Tibial nerve (tissue), 4 donors: ENCODE measurements at regions not wholly inside any gene's neighbourhood (a gene's known extent, or its start where the extent isn't known, plus 50 kb on each side); places are given as distances from the start of the nearest gene placed in this dataset.

Experiments used
- DNase-seq, 2 donors: peaks; one replicate each; pipeline ENCODE4 v3.0.0-alpha.2; 2019; ENCODE audit warnings: low spot score in 2 of 2
- H3K27ac ChIP-seq, 4 donors: fragments of 200-600 bp; sonication (generic) in 3 of 4; one replicate each; pipeline ENCODE4 v1.5.1; 2017 to 2019; ENCODE audit warnings: mild to moderate bottlenecking in 1 of 4
- H3K27me3 ChIP-seq, 2 donors: fragments of 200-600 bp; sonication (generic) in 1 of 2; one replicate each; pipeline versions ENCODE4 v1.5.1 to v1.6.0; 2017 to 2019
- H3K36me3 ChIP-seq, 3 donors: fragments of 200-600 bp; sonication (generic); one replicate each; pipeline ENCODE4 v1.5.1; 2018 to 2019
- H3K4me1 ChIP-seq, 4 donors: fragments of 200-600 bp; sonication (generic) in 3 of 4; one replicate each; pipeline ENCODE4 v1.5.1; 2017 to 2019
- H3K4me3 ChIP-seq, 4 donors: fragments of 200-600 bp; sonication (generic) in 3 of 4; one replicate each; pipeline ENCODE4 v1.5.1; 2017 to 2019; ENCODE audit warnings: mild to moderate bottlenecking in 1 of 4, moderate library complexity in 1 of 4
- H3K9me3 ChIP-seq, 4 donors: fragments of 200-600 bp; sonication (generic) in 3 of 4; one replicate each; pipeline ENCODE4 v1.5.1; 2017 to 2019
- EP300 ChIP-seq, 2 donors: sonication (generic); formaldehyde crosslinking; IDR thresholded peaks; one replicate each; pipeline ENCODE4 v1.6.1; 2017; ENCODE audit warnings: antibody characterized with exemption in 2 of 2, mild to moderate bottlenecking in 1 of 2
- POLR2A ChIP-seq, 2 donors: fragments of 450-650 bp; IDR thresholded peaks; one replicate each; pipeline ENCODE4 v1.6.1; 2017; ENCODE audit warnings: antibody characterized with exemption in 2 of 2, mild to moderate bottlenecking in 2 of 2, moderate library complexity in 2 of 2
- WGBS, 2 donors: methylation state at CpG; one replicate each; pipeline ENCODE4 v1.1.5; 2018; 5-methylcytosine and 5-hydroxymethylcytosine counted together
- TF ChIP-seq, protein P1 (sequence below), 5 experiments: fragments of 200-600 bp in 3 of 5; fragments of 450-650 bp in 2 of 5; sonication (generic) in 3 of 5; IDR thresholded peaks; one replicate each; pipeline ENCODE4 v1.5.1; 2016 to 2019; ENCODE audit warnings: antibody characterized with exemption in 5 of 5, mild to moderate bottlenecking in 3 of 5, moderate library complexity in 2 of 5

DNA sequence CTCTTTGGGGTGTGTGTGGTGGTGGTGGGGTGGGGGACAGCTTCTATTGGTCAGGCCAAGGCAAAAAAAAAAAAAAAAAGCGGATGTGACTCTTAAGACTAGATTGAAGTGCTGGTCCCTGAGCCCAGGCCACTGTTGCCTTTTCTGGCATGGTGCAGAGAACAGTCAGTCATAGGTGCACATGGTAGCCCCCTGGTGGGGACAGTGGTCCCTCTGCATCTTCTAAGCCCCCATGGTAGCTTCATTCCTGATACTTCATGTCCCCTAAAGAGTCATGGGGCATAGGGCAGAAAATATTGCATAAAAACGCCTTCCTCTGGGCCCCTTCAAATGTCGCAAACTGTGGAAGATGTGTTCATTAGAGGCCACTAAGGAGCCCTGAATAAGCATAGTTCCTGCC lies 371.8 kb downstream of the NPHP4 start:
- no peak overlapping the region for H3K4me3 ChIP-seq
- no peak for DNase-seq
- no peaks in the 10 kb centered on the region for H3K9me3 ChIP-seq
- H3K4me1 ChIP-seq: no peaks in the 10 kb centered on the region
- no peaks in the 10 kb centered on the region for H3K27me3 ChIP-seq
- no peak for TF ChIP-seq EP300 (IDR thresholded peaks at IDR 0.05)
- no peak for TF ChIP-seq POLR2A (IDR thresholded peaks at IDR 0.05)
- TF ChIP-seq, protein P1, sequence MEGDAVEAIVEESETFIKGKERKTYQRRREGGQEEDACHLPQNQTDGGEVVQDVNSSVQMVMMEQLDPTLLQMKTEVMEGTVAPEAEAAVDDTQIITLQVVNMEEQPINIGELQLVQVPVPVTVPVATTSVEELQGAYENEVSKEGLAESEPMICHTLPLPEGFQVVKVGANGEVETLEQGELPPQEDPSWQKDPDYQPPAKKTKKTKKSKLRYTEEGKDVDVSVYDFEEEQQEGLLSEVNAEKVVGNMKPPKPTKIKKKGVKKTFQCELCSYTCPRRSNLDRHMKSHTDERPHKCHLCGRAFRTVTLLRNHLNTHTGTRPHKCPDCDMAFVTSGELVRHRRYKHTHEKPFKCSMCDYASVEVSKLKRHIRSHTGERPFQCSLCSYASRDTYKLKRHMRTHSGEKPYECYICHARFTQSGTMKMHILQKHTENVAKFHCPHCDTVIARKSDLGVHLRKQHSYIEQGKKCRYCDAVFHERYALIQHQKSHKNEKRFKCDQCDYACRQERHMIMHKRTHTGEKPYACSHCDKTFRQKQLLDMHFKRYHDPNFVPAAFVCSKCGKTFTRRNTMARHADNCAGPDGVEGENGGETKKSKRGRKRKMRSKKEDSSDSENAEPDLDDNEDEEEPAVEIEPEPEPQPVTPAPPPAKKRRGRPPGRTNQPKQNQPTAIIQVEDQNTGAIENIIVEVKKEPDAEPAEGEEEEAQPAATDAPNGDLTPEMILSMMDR (IDR thresholded peaks at IDR 0.05): no peak
- H3K36me3 ChIP-seq: no peaks in the 10 kb centered on the region
- H3K27ac ChIP-seq: no peak overlapping the region
- WGBS, 2 donors: 72 to 88% methylated on average over 3 of the region's 3 CpGs

DNA sequence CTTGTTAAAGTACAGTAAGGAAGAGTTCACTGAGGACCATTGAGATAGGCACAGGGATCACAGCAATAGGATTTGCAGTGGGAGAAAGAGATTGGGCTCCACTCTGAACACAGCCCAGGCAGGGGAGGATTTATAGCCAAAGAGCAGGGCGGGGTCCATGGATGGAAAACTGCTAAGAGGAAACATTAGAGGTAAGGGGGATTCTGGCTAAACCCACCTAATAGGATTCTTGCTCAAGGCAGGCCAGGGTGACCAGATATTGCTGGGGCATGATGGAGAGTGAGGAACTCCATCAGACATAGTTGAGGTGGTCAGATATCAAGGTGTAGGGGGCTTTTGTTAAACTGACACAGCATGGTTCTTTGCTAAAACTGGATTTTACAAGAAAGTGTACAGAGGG lies 372.8 kb downstream of the NPHP4 start:
- H3K4me1 ChIP-seq: no peaks in the 10 kb centered on the region
- no peak overlapping the region for H3K4me3 ChIP-seq
- no peaks in the 10 kb centered on the region for H3K36me3 ChIP-seq
- no peaks in the 10 kb centered on the region for H3K27me3 ChIP-seq
- WGBS, 2 donors: 75 to 96% methylated on average over 1 of the region's 1 CpG
- no peak for TF ChIP-seq POLR2A (IDR thresholded peaks at IDR 0.05)
- TF ChIP-seq, protein P1 (IDR thresholded peaks at IDR 0.05): no peak
- no peak for TF ChIP-seq EP300 (IDR thresholded peaks at IDR 0.05)
- no peak for DNase-seq
- H3K9me3 ChIP-seq: no peaks in the 10 kb centered on the region
- no peak overlapping the region for H3K27ac ChIP-seq

DNA sequence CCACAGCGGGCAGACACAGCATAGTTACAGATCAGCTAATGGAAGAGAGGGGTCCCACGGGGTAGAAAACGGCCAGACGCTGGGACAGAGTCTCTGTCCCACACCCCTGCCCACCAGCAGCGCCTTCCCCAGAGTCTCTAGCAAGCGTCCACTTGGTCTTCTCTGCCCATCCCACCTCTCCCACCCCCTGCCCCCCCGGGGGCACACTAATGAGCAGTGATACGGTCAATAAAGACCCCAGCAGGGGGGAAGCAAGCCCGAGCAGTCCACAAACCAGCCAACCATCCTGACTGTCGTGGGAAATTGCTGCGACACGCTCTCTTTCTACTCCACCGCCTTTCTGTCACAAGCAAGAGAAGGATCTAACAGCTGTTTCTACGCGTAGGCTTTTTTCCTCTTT lies 374.7 kb downstream of the NPHP4 start:
- H3K27ac ChIP-seq: no peak overlapping the region
- no peak for DNase-seq
- TF ChIP-seq, protein P1 (IDR thresholded peaks at IDR 0.05): no peak
- TF ChIP-seq POLR2A (IDR thresholded peaks at IDR 0.05) (no peak), EP300 (IDR thresholded peaks at IDR 0.05) (no peak)
- no peaks in the 10 kb centered on the region for H3K36me3 ChIP-seq
- H3K9me3 ChIP-seq: no peaks in the 10 kb centered on the region
- WGBS, 2 donors: 49 to 50% methylated on average over 13 to 15 of the region's 15 CpGs
- no peaks in the 10 kb centered on the region for H3K4me1 ChIP-seq
- H3K4me3 ChIP-seq: no peak overlapping the region
- no peaks in the 10 kb centered on the region for H3K27me3 ChIP-seq

DNA sequence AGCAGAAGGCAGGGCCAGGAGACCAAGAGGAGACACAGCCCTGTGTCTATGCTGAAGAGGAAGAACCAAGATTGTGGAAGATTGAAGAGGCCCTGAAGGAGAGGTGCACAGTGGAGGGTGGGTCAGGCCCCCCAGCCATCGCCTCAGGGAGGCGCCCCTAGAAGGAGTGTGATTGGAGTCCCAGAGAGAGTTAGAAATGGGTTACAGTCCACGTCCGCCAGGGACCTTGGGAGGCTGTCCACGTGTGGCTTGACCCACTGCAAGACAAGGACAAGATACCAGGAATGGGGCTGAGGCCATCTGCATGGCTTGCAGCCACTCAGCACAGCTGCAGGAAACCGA lies 375.1 kb downstream of the NPHP4 start:
- Histone ChIP-seq H3K27me3 (no peaks in the 10 kb centered on the region), H3K27ac (no peak overlapping the region), H3K4me3 (no peak overlapping the region), H3K9me3 (no peaks in the 10 kb centered on the region), H3K36me3 (no peaks in the 10 kb centered on the region), H3K4me1 (no peaks in the 10 kb centered on the region)
- DNase-seq: no peak
- TF ChIP-seq POLR2A (IDR thresholded peaks at IDR 0.05) (no peak), EP300 (IDR thresholded peaks at IDR 0.05) (no peak)
- TF ChIP-seq, protein P1 (IDR thresholded peaks at IDR 0.05): no peak
- WGBS, 2 donors: 60 to 73% methylated on average over 6 of the region's 6 CpGs

DNA sequence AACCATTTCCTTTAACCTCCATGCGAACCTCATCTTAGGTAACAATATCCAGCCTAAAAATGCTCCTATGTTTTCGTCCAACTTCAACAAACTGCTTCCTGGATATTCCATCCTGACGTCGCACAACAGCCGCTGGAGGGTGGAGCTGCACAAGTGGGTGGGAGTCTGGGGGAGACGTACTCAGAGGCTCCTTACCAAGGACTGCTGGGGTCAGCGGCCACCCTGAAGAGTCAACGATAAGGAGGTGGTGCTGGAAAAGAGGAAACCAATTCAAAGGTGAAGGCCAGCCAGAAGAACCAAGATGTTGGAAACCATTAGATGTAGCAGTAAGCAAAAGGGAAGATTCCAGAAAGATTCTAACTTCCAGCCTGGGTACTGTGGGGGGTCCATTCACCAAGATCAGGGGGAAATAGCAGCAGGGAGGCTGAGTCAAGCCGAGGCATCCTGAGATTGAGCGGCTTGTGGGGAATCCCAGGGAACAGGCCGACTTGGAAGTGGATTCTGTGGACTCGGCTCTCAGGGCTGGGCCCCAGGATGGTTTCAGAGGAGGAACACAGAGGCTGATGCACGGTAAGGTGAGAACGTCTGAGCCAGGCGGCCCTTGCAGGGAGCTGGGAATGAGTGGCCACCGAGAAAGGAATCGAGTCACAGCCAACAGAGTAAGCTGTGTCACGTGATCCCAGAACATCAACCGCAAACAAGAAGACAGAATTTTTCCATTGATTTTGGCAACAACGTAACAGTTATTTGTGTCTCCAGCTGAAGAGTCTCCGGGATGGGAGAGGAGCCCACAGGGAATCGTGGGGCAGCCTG lies 375.7 kb downstream of the NPHP4 start:
- Histone ChIP-seq H3K9me3 (no peaks in the 10 kb centered on the region), H3K36me3 (no peaks in the 10 kb centered on the region), H3K27me3 (no peaks in the 10 kb centered on the region), H3K4me1 (no peaks in the 10 kb centered on the region), H3K27ac (no peak overlapping the region), H3K4me3 (no peak overlapping the region)
- WGBS, 2 donors: 69 to 81% methylated on average over 22 of the region's 22 CpGs
- TF ChIP-seq POLR2A (IDR thresholded peaks at IDR 0.05): no peak
- TF ChIP-seq EP300 (IDR thresholded peaks at IDR 0.05): no peak
- TF ChIP-seq, protein P1 (IDR thresholded peaks at IDR 0.05): no peak
- DNase-seq: no peak
